A549 (cell line): ENCODE measurements at regions not wholly inside any gene's neighbourhood (a gene's known extent, or its start where the extent isn't known, plus 50 kb on each side); places are given as distances from the start of the nearest gene placed in this dataset.

Experiments used
- ATAC-seq, 2 experiments: fragments of 200-7000 bp in 1 of 2; fragments of >200 bp in 1 of 2; cut with Nextera tagmentation in 1 of 2; cut with Tn5 transposase in 1 of 2; 3 replicates each; pipeline versions ENCODE4 v1.8.0 to v1.9.1; 2018 to 2020; ENCODE audit warnings: mild to moderate bottlenecking in 1 of 2, moderate library complexity in 1 of 2
- CTCF ChIA-PET: fragments of 300-600 bp; sonication (Branson Sonifier 250); formaldehyde crosslinking; extraction: SDS; loops from one replicate; lab custom pipeline; 2021; ENCODE audit warnings: antibody characterized with exemption, inconsistent platforms; lab: Yijun Ruan, JAX
- POLR2A ChIA-PET: fragments of 350-600 bp; formaldehyde crosslinking; extraction: SDS; loops from one replicate; lab custom pipeline; 2021; ENCODE audit warnings: antibody characterized with exemption, inconsistent platforms; lab: Yijun Ruan, JAX
- DNase-seq, 2 experiments: peaks; one replicate each; pipeline versions ENCODE4 v3.0.0 to v3.0.0-alpha.2; 2011 to 2016; ENCODE audit warnings: low read depth in 1 of 2, low spot score in 1 of 2
- FAIRE-seq: peaks from 2 replicates; lab custom pipeline; 2011; peaks lifted over from hg19 to GRCh38; lab: Jason Lieb, UNC
- H3K27ac ChIP-seq, 2 experiments: fragments of >200 bp; sonication (Bioruptor Twin); formaldehyde crosslinking; 3 replicates each; pipeline ENCODE4 v1.5.1; 2016 to 2017
- H3K4me1 ChIP-seq: fragments of >200 bp; sonication (Bioruptor Twin); formaldehyde crosslinking; 3 replicates; pipeline ENCODE4 v1.6.1; 2016
- H3K4me2 ChIP-seq: fragments of >200 bp; sonication (Bioruptor Twin); formaldehyde crosslinking; 3 replicates; pipeline ENCODE4 v1.6.1; 2016
- H3K4me3 ChIP-seq: fragments of >200 bp; sonication (Bioruptor Twin); formaldehyde crosslinking; 3 replicates; pipeline ENCODE4 v1.5.1; 2016
- H3K9me3 ChIP-seq: fragments of >200 bp; sonication (Bioruptor Twin); formaldehyde crosslinking; 3 replicates; pipeline ENCODE4 v1.6.1; 2016
- CBX2 ChIP-seq: fragments of 200-600 bp; sonication (generic); IDR thresholded peaks from 2 replicates; pipeline ENCODE4 v1.6.1; 2016; ENCODE audit warnings: low read depth, mild to moderate bottlenecking, borderline replicate concordance
- CHD2 ChIP-seq: fragments of 150-350 bp; IDR thresholded peaks from 2 replicates; pipeline ENCODE4 v1.6.1; 2014; ENCODE audit warnings: low read length; ENCODE audit not compliant: partially characterized antibody
- EHF ChIP-seq: fragments of 250-450 bp; sonication (Bioruptor Pico); IDR thresholded peaks from 2 replicates; pipeline ENCODE4 v1.5.0; 2020; ENCODE audit warnings: mild to moderate bottlenecking
- EHMT2 ChIP-seq: fragments of 200-600 bp; sonication (generic); IDR thresholded peaks from 2 replicates; pipeline ENCODE4 v1.6.1; 2016; ENCODE audit warnings: antibody characterized with exemption, low read depth, mild to moderate bottlenecking, moderate library complexity
- ESRRA ChIP-seq: fragments of 150-350 bp; IDR thresholded peaks from 2 replicates; pipeline ENCODE4 v1.6.1; 2014; ENCODE audit warnings: mild to moderate bottlenecking, low read length, borderline replicate concordance
- FOSB ChIP-seq: fragments of 250-450 bp; sonication (Bioruptor Pico); IDR thresholded peaks from 2 replicates; pipeline ENCODE4 v1.5.0; 2020; ENCODE audit warnings: mild to moderate bottlenecking, moderate library complexity
- HDAC2 ChIP-seq: fragments of 200-600 bp; sonication (generic); IDR thresholded peaks from 2 replicates; pipeline ENCODE4 v1.6.1; 2016
- HOXB13 ChIP-seq: fragments of 250-450 bp; sonication (Bioruptor Pico); IDR thresholded peaks from 2 replicates; pipeline ENCODE4 v1.5.0; 2020; ENCODE audit warnings: low read depth, mild to moderate bottlenecking, moderate library complexity
- JUN ChIP-seq, 2 experiments: fragments of >200 bp; sonication (Bioruptor Twin); formaldehyde crosslinking; IDR thresholded peaks; 2 replicates in 1 of 2; 3 replicates in 1 of 2; pipeline ENCODE4 v1.6.1; 2016 to 2017
- KDM1A ChIP-seq: fragments of 200-600 bp; sonication (generic); IDR thresholded peaks from 2 replicates; pipeline ENCODE4 v1.6.1; 2016; ENCODE audit warnings: low read depth, mild to moderate bottlenecking
- MAFK ChIP-seq: fragments of 450-650 bp; IDR thresholded peaks from 2 replicates; pipeline ENCODE4 v1.6.1; 2014; ENCODE audit not compliant: partially characterized antibody
- NFE2L2 ChIP-seq: fragments of 150-350 bp; conservative IDR thresholded peaks from 2 replicates; pipeline ENCODE4 v1.6.1; 2014; ENCODE audit warnings: low read length
- NPAS2 ChIP-seq: fragments of 250-450 bp; sonication (Bioruptor Pico); IDR thresholded peaks from 2 replicates; pipeline ENCODE4 v1.8.0; 2022; ENCODE audit warnings: mild to moderate bottlenecking, moderate library complexity, borderline replicate concordance
- NR3C1 ChIP-seq: fragments of >200 bp; sonication (Bioruptor Twin); formaldehyde crosslinking; IDR thresholded peaks from 3 replicates; pipeline ENCODE4 v1.6.1; 2017
- TFCP2L1 ChIP-seq: fragments of 250-450 bp; sonication (Bioruptor Pico); IDR thresholded peaks from 2 replicates; pipeline ENCODE4 v1.5.0; 2021; ENCODE audit warnings: mild to moderate bottlenecking
- TP53 ChIP-seq: fragments of 250-450 bp; sonication (Bioruptor Pico); IDR thresholded peaks from 2 replicates; pipeline ENCODE4 v1.5.0; 2021; ENCODE audit warnings: mild to moderate bottlenecking, moderate library complexity
- ZFP36 ChIP-seq: fragments of 450-650 bp; IDR thresholded peaks from 2 replicates; pipeline ENCODE4 v1.6.1; 2014; ENCODE audit warnings: borderline replicate concordance; ENCODE audit not compliant: partially characterized antibody
- WGBS: methylation state at CpG from one replicate; pipeline ENCODE4 v1.1.6; 2017; ENCODE audit errors: missing lambda C conversion rate; 5-methylcytosine and 5-hydroxymethylcytosine counted together
- TF ChIP-seq, protein P1 (sequence below): IDR thresholded peaks from 2 replicates; pipeline ENCODE4 v1.6.1; 2012
- TF ChIP-seq, protein P2 (sequence below): fragments of 150-350 bp; IDR thresholded peaks from 2 replicates; pipeline ENCODE4 v1.6.1; 2014; ENCODE audit warnings: low read depth, mild to moderate bottlenecking, low read length
- TF ChIP-seq, protein P3 (sequence below): IDR thresholded peaks from 2 replicates; pipeline ENCODE4 v1.6.1; 2012; ENCODE audit warnings: low read depth, borderline replicate concordance
- TF ChIP-seq, protein P4 (sequence below): fragments of 450-650 bp; IDR thresholded peaks from 2 replicates; pipeline ENCODE4 v1.6.1; 2014; ENCODE audit warnings: antibody characterized with exemption
- TF ChIP-seq, protein P5 (sequence below): IDR thresholded peaks from 2 replicates; pipeline ENCODE4 v1.6.1; 2012
- TF ChIP-seq, protein P6 (sequence below): fragments of >200 bp; sonication (Bioruptor Twin); formaldehyde crosslinking; IDR thresholded peaks from 2 replicates; pipeline ENCODE4 v1.6.1; 2016
- TF ChIP-seq, protein P7 (sequence below): fragments of >200 bp; sonication (Bioruptor Twin); formaldehyde crosslinking; IDR thresholded peaks from 3 replicates; pipeline ENCODE4 v1.5.1; 2016
- TF ChIP-seq, protein P8 (sequence below): fragments of >200 bp; sonication (Bioruptor Twin); formaldehyde crosslinking; IDR thresholded peaks from 3 replicates; pipeline ENCODE4 v1.6.1; 2016

DNA sequence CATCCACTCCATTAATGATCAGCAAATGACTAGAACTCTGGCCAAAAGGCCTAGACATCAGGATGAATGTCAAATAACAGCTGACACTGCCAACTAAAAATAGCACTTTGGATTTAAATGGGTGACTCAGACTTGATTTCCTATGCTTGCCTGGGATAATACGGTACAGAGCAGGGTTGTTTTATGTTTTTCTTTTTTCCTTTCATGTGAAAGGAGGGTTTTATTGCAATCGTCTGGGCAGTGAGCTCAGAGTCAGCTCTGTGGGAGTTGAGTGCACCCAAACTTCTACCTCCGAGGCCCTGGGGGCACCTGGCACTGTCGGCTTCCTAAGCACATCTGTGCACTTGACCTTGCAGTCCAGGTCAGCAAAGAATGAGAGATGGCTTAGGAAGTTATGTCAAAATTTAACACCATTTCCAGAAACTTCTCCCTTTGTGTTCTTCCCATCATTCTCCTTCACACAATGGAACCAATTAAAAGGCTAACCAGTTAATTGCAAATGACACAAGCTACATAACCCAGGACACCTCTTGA lies 134.1 kb downstream of the LACC1 start:
- Histone ChIP-seq H3K4me2 (no peak overlapping the region), H3K9me3 (no peaks in the 10 kb centered on the region), H3K4me3 (no peak overlapping the region), H3K27ac (no peak overlapping the region), H3K4me1 (peaks cover 15% of the 10 kb centered on the region)
- 55% methylated on average over 4 of the region's 4 CpGs for WGBS
- ATAC-seq (no peak), DNase-seq (no peak), FAIRE-seq (no peak)
- CTCF ChIA-PET, result no interaction called here
- POLR2A ChIA-PET, result no interaction called here
- TF ChIP-seq ZFP36, result no peak
- no peak for TF ChIP-seq JUN (IDR thresholded peaks at IDR 0.05)
- TF ChIP-seq NR3C1, result no peak
- TF ChIP-seq, protein P1, sequence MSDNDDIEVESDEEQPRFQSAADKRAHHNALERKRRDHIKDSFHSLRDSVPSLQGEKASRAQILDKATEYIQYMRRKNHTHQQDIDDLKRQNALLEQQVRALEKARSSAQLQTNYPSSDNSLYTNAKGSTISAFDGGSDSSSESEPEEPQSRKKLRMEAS, result no peak
- no peak for TF ChIP-seq ESRRA
- no peak for TF ChIP-seq CHD2
- TF ChIP-seq HDAC2, result no peak
- TF ChIP-seq NPAS2 (CRISPR knock-in tag), result no peak
- TF ChIP-seq, protein P2, sequence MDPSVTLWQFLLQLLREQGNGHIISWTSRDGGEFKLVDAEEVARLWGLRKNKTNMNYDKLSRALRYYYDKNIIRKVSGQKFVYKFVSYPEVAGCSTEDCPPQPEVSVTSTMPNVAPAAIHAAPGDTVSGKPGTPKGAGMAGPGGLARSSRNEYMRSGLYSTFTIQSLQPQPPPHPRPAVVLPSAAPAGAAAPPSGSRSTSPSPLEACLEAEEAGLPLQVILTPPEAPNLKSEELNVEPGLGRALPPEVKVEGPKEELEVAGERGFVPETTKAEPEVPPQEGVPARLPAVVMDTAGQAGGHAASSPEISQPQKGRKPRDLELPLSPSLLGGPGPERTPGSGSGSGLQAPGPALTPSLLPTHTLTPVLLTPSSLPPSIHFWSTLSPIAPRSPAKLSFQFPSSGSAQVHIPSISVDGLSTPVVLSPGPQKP, result no peak
- no peak for TF ChIP-seq FOSB

DNA sequence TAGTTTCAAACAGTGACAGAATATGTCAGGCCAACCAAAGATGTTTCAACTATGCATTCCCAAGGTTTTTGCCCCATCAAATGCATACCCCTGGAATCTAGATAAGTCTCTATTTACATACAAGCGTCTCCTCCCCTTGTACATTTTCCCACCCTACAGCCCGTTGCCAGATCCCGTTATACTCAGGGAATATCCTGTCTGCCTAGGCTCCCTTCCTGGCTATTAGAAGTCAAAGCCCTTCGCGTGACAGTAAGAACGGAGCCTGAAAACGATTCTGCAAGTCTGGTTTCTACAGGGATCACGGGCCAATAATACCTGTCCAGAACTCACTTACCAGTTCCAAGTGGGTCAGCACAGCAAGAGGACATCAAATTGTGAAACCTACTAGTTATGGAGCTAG lies 134.8 kb downstream of the LACC1 start:
- Histone ChIP-seq H3K4me2 (no peak overlapping the region), H3K4me1 (peaks cover 15% of the 10 kb centered on the region), H3K9me3 (no peaks in the 10 kb centered on the region), H3K27ac (no peak overlapping the region), H3K4me3 (no peak overlapping the region)
- 86% methylated on average over 8 of the region's 8 CpGs for WGBS
- no peak for DNase-seq
- POLR2A ChIA-PET, result no interaction called here
- ATAC-seq, result no peak
- no peak for FAIRE-seq
- TF ChIP-seq ZFP36, result no peak
- TF ChIP-seq, protein P3, sequence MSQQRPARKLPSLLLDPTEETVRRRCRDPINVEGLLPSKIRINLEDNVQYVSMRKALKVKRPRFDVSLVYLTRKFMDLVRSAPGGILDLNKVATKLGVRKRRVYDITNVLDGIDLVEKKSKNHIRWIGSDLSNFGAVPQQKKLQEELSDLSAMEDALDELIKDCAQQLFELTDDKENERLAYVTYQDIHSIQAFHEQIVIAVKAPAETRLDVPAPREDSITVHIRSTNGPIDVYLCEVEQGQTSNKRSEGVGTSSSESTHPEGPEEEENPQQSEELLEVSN, result no peak
- no peak for TF ChIP-seq MAFK
- TF ChIP-seq CBX2, result no peak
- no peak for TF ChIP-seq TP53 (CRISPR knock-in tag)
- TF ChIP-seq FOSB, result no peak
- CTCF ChIA-PET, result interaction anchor here (1.1 kb wide), 1 partner anchor 423 kb away, joined by 3 read pairs; no protein-coding TSS in a partner anchor

DNA sequence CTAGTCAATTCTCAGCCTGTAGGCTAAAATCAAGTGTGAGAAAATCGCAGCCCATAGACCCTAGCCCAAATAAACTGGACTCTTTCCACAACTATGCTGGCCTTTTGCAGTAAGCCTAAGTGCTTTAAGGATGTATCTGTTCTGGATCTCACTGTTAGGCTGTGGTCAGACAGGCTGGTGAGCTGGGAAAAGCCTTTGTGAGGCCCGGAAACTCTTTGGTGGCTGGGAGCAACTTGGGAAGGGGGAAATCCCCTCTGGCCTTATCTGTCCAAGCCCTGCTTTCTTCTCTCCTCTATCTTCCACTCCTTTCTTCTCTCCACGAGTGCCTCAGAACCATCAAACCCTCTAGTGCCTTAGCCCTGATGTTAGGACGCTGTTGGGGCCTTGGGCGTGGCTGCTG lies 135.4 kb downstream of the LACC1 start:
- ATAC-seq (no peak), FAIRE-seq (no peak), DNase-seq (no peak)
- WGBS, result 93% methylated on average over 5 of the region's 5 CpGs
- Histone ChIP-seq H3K27ac (peak overlapping the region; percentile 31 to 46; a peak in 3 of 6 replicates), H3K9me3 (no peaks in the 10 kb centered on the region), H3K4me3 (no peak overlapping the region), H3K4me2 (peak overlapping the region; percentile 49; the same call in 1 of the 3 replicates), H3K4me1 (peaks cover 15% of the 10 kb centered on the region)
- TF ChIP-seq NFE2L2, result no peak
- TF ChIP-seq EHF (CRISPR knock-in tag), result no peak
- TF ChIP-seq EHMT2, result no peak
- TF ChIP-seq ESRRA, result no peak
- TF ChIP-seq, protein P1, result no peak
- no peak for TF ChIP-seq TFCP2L1 (CRISPR knock-in tag)
- no peak for TF ChIP-seq KDM1A
- TF ChIP-seq, protein P4, sequence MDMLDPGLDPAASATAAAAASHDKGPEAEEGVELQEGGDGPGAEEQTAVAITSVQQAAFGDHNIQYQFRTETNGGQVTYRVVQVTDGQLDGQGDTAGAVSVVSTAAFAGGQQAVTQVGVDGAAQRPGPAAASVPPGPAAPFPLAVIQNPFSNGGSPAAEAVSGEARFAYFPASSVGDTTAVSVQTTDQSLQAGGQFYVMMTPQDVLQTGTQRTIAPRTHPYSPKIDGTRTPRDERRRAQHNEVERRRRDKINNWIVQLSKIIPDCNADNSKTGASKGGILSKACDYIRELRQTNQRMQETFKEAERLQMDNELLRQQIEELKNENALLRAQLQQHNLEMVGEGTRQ, result no peak
- TF ChIP-seq HOXB13 (CRISPR knock-in tag), result no peak
- TF ChIP-seq, protein P5, sequence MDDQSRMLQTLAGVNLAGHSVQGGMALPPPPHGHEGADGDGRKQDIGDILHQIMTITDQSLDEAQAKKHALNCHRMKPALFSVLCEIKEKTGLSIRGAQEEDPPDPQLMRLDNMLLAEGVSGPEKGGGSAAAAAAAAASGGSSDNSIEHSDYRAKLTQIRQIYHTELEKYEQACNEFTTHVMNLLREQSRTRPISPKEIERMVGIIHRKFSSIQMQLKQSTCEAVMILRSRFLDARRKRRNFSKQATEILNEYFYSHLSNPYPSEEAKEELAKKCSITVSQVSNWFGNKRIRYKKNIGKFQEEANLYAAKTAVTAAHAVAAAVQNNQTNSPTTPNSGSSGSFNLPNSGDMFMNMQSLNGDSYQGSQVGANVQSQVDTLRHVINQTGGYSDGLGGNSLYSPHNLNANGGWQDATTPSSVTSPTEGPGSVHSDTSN, result no peak
- TF ChIP-seq, protein P6, sequence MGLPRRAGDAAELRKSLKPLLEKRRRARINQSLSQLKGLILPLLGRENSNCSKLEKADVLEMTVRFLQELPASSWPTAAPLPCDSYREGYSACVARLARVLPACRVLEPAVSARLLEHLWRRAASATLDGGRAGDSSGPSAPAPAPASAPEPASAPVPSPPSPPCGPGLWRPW, result no peak
- TF ChIP-seq, protein P7, sequence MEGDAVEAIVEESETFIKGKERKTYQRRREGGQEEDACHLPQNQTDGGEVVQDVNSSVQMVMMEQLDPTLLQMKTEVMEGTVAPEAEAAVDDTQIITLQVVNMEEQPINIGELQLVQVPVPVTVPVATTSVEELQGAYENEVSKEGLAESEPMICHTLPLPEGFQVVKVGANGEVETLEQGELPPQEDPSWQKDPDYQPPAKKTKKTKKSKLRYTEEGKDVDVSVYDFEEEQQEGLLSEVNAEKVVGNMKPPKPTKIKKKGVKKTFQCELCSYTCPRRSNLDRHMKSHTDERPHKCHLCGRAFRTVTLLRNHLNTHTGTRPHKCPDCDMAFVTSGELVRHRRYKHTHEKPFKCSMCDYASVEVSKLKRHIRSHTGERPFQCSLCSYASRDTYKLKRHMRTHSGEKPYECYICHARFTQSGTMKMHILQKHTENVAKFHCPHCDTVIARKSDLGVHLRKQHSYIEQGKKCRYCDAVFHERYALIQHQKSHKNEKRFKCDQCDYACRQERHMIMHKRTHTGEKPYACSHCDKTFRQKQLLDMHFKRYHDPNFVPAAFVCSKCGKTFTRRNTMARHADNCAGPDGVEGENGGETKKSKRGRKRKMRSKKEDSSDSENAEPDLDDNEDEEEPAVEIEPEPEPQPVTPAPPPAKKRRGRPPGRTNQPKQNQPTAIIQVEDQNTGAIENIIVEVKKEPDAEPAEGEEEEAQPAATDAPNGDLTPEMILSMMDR, result no peak
- TF ChIP-seq, protein P8, sequence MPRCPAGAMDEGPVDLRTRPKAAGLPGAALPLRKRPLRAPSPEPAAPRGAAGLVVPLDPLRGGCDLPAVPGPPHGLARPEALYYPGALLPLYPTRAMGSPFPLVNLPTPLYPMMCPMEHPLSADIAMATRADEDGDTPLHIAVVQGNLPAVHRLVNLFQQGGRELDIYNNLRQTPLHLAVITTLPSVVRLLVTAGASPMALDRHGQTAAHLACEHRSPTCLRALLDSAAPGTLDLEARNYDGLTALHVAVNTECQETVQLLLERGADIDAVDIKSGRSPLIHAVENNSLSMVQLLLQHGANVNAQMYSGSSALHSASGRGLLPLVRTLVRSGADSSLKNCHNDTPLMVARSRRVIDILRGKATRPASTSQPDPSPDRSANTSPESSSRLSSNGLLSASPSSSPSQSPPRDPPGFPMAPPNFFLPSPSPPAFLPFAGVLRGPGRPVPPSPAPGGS, result no peak
- ChIA-PET POLR2A (no interaction called here), CTCF (interaction anchor here (1.1 kb wide), 1 partner anchor 422 kb away, joined by 3 read pairs; no protein-coding TSS in a partner anchor)
